Trophoblast cell (in vitro differentiated cells and primary cell): ENCODE measurements at regions not wholly inside any gene's neighbourhood (a gene's known extent, or its start where the extent isn't known, plus 50 kb on each side); places are given as distances from the start of the nearest gene placed in this dataset.

ENCODE experiments used
- DNase-seq, 2 donors: peaks; one replicate each; pipeline ENCODE4 v3.0.0-alpha.2; 2016
- H2AFZ ChIP-seq: 2 replicates; pipeline ENCODE4 v1.6.1; 2013; ENCODE audit warnings: low read length, moderate library complexity, mild to moderate bottlenecking; ENCODE audit not compliant: insufficient read depth, poor library complexity
- H2AK5ac ChIP-seq: 2 replicates; pipeline ENCODE4 v1.6.1; 2013; ENCODE audit warnings: mild to moderate bottlenecking, low read length
- H2BK120ac ChIP-seq: 2 replicates; pipeline ENCODE4 v1.6.1; 2013; ENCODE audit warnings: low read length, mild to moderate bottlenecking, moderate library complexity; ENCODE audit not compliant: insufficient read depth, poor library complexity
- H2BK12ac ChIP-seq: 2 replicates; pipeline ENCODE4 v1.6.1; 2013; ENCODE audit warnings: mild to moderate bottlenecking, low read length, moderate library complexity
- H2BK5ac ChIP-seq: 2 replicates; pipeline ENCODE4 v1.6.1; 2013; ENCODE audit warnings: low read length, low read depth, moderate library complexity, mild to moderate bottlenecking; ENCODE audit not compliant: poor library complexity
- H3K14ac ChIP-seq: 2 replicates; pipeline ENCODE4 v1.6.1; 2013; ENCODE audit warnings: mild to moderate bottlenecking, low read length
- H3K18ac ChIP-seq: 2 replicates; pipeline ENCODE4 v1.6.1; 2013; ENCODE audit warnings: mild to moderate bottlenecking, low read length
- H3K23ac ChIP-seq: 2 replicates; pipeline ENCODE4 v1.6.1; 2013; ENCODE audit warnings: low read length
- H3K27ac ChIP-seq: 2 replicates; pipeline ENCODE4 v1.5.1; 2013; ENCODE audit warnings: low read depth, mild to moderate bottlenecking, inconsistent platforms, low read length, moderate library complexity
- H3K27me3 ChIP-seq: 2 replicates; pipeline ENCODE4 v1.6.1; 2013; ENCODE audit warnings: inconsistent platforms, mild to moderate bottlenecking, low read length, moderate library complexity; ENCODE audit not compliant: insufficient read depth
- H3K36me3 ChIP-seq, 2 experiments: 1 replicate in 1 of 2; 2 replicates in 1 of 2; pipeline ENCODE4 v1.6.1; 2013; ENCODE audit warnings: low read length in 2 of 2, mild to moderate bottlenecking in 2 of 2, moderate library complexity in 1 of 2; ENCODE audit not compliant: insufficient read depth in 2 of 2, control insufficient read depth in 1 of 2
- H3K4ac ChIP-seq: 2 replicates; pipeline ENCODE4 v1.6.1; 2013; ENCODE audit warnings: low read depth, mild to moderate bottlenecking, low read length, moderate library complexity
- H3K4me1 ChIP-seq, 2 experiments: 1 replicate in 1 of 2; 2 replicates in 1 of 2; pipeline ENCODE4 v1.6.1; 2013; ENCODE audit warnings: low read length in 2 of 2, mild to moderate bottlenecking in 2 of 2, moderate library complexity in 1 of 2; ENCODE audit not compliant: insufficient read depth in 2 of 2, control insufficient read depth in 1 of 2
- H3K4me2 ChIP-seq: 2 replicates; pipeline ENCODE4 v1.6.1; 2013; ENCODE audit warnings: inconsistent platforms, mild to moderate bottlenecking, low read length, moderate library complexity
- H3K4me3 ChIP-seq: 2 replicates; pipeline ENCODE4 v1.5.1; 2013; ENCODE audit warnings: mild to moderate bottlenecking, low read depth, low read length, inconsistent platforms
- H3K79me1 ChIP-seq: one replicate; pipeline ENCODE4 v1.6.1; 2013; ENCODE audit warnings: low read length
- H3K79me2 ChIP-seq: 2 replicates; pipeline ENCODE4 v1.6.1; 2013; ENCODE audit warnings: low read length, mild to moderate bottlenecking; ENCODE audit not compliant: control insufficient read depth, insufficient read depth, poor library complexity
- H3K9ac ChIP-seq: 2 replicates; pipeline ENCODE4 v1.6.1; 2013; ENCODE audit warnings: mild to moderate bottlenecking, low read length
- H3K9me3 ChIP-seq: 2 replicates; pipeline ENCODE4 v1.6.1; 2013; ENCODE audit warnings: low read depth, mild to moderate bottlenecking, control low read depth, inconsistent platforms, low read length; ENCODE audit not compliant: insufficient read depth
- H4K12ac ChIP-seq: 2 replicates; pipeline ENCODE4 v1.6.1; 2013; ENCODE audit warnings: low read depth, mild to moderate bottlenecking, low read length, moderate library complexity
- H4K8ac ChIP-seq: 2 replicates; pipeline ENCODE4 v1.6.1; 2013; ENCODE audit warnings: low read depth, mild to moderate bottlenecking, low read length, moderate library complexity
- H4K91ac ChIP-seq: one replicate; pipeline ENCODE4 v1.6.1; 2013; ENCODE audit warnings: low read depth, mild to moderate bottlenecking, low read length, moderate library complexity
- WGBS: extraction: QIAGEN DNeasy Blood & Tissue Kit; methylation state at CpG from one replicate; pipeline ENCODE4 v1.1.7; 2013; ENCODE audit warnings: missing lambda C conversion rate; ENCODE audit not compliant: insufficient read length, insufficient coverage; ENCODE audit errors: extremely low coverage; 5-methylcytosine and 5-hydroxymethylcytosine counted together

DNA sequence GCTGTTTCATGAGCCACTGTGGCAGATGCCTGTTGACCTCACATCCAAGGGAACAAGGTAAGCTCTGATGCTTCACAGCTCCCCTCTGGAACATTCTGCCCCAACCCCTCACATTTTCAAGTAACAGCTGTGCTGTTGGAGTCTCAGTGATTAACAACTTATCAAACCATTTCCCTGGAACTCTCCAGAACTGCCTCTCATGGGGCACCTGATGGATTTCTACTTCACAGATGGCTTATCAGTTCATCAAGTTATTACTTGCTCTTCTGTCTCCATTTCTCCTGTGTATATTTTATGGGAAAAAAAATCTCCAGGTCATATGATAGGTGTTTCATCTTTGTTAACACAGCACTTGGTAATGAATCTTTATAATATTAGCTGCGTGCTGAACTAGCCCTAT is 322.4 kb downstream of the MAN2A1 start:
- H3K36me3 ChIP-seq: no peaks in the 10 kb centered on the region
- H3K4me3 ChIP-seq: no peak overlapping the region
- no peaks in the 10 kb centered on the region for H3K27me3 ChIP-seq
- no peaks in the 10 kb centered on the region for H3K79me1 ChIP-seq
- H3K4me2 ChIP-seq: no peak overlapping the region
- H3K4me1 ChIP-seq: no peaks in the 10 kb centered on the region
- DNase-seq: no peak
- no peak overlapping the region for H2BK12ac ChIP-seq
- no peak overlapping the region for H3K27ac ChIP-seq
- H3K79me2 ChIP-seq: no peaks in the 10 kb centered on the region
- H3K4ac ChIP-seq: no peak overlapping the region
- WGBS: no CpG with 5 or more reads among the region's 1 CpG
- H2BK120ac ChIP-seq: no peak overlapping the region
- no peak overlapping the region for H2AK5ac ChIP-seq
- H4K91ac ChIP-seq: no peak overlapping the region
- H4K12ac ChIP-seq: no peak overlapping the region
- H4K8ac ChIP-seq: no peak overlapping the region
- H3K23ac ChIP-seq: no peak overlapping the region
- no peak overlapping the region for H2AFZ ChIP-seq
- H2BK5ac ChIP-seq: no peak overlapping the region
- no peak overlapping the region for H3K9ac ChIP-seq
- H3K18ac ChIP-seq: no peak overlapping the region
- no peaks in the 10 kb centered on the region for H3K9me3 ChIP-seq
- no peak overlapping the region for H3K14ac ChIP-seq

DNA sequence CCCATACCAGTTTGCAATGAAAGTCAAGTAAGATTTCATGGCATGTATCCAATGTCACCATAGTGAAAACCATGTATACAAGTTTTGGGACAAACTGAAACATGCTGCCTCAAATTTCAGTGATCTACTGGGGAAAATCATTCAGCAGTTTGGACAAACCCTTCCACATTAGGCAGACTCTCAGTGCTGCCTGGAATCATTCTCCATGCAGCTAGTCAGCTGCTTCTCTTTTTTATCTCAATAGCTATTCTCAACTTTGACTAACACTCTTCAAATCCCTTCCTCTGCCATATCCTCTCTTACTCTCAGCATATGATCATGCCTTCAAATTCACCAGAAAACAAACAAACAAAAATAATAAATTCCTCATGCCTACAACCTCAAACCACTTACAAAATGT is 323.3 kb downstream of the MAN2A1 start:
- H2AK5ac ChIP-seq: no peak overlapping the region
- H3K4me1 ChIP-seq: no peaks in the 10 kb centered on the region
- H3K14ac ChIP-seq: no peak overlapping the region
- H3K79me2 ChIP-seq: no peaks in the 10 kb centered on the region
- no peak overlapping the region for H4K91ac ChIP-seq
- H2BK5ac ChIP-seq: no peak overlapping the region
- H4K8ac ChIP-seq: no peak overlapping the region
- no peak overlapping the region for H3K18ac ChIP-seq
- H3K4ac ChIP-seq: no peak overlapping the region
- H2AFZ ChIP-seq: no peak overlapping the region
- H3K36me3 ChIP-seq: no peaks in the 10 kb centered on the region
- H2BK12ac ChIP-seq: no peak overlapping the region
- no peaks in the 10 kb centered on the region for H3K9me3 ChIP-seq
- no peak overlapping the region for H4K12ac ChIP-seq
- no peaks in the 10 kb centered on the region for H3K79me1 ChIP-seq
- no peak overlapping the region for H2BK120ac ChIP-seq
- no peak overlapping the region for H3K23ac ChIP-seq
- H3K27ac ChIP-seq: no peak overlapping the region
- H3K4me3 ChIP-seq: no peak overlapping the region
- no peak overlapping the region for H3K9ac ChIP-seq
- no peak for DNase-seq
- no peak overlapping the region for H3K4me2 ChIP-seq
- H3K27me3 ChIP-seq: no peaks in the 10 kb centered on the region

DNA sequence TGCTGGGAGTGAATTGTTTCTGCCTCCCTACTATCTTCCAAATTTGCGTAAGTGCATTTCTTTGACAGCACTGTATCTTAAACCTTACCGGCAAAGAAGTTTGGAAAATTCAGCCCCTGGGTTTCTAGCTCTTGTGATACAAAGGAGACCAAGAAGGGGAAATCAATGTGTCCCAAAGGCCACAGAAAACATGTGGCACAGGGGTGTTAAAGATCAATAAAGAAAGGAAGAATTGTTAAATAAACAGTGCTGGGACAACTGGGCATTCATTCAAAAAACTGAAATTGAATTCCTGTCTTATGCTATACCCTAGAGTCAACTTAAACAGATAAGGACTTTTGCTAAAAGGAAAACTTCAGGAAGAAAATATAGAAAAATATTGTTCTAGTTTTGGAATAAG is 328.1 kb downstream of the MAN2A1 start:
- Histone ChIP-seq H3K4me2 (no peak overlapping the region), H3K9me3 (peaks cover 2% of the 10 kb centered on the region), H3K79me2 (no peaks in the 10 kb centered on the region), H4K91ac (no peak overlapping the region), H3K18ac (no peak overlapping the region), H3K4me3 (no peak overlapping the region), H3K36me3 (no peaks in the 10 kb centered on the region), H2BK5ac (no peak overlapping the region), H3K4ac (no peak overlapping the region), H2AK5ac (no peak overlapping the region), H2BK120ac (no peak overlapping the region), H3K79me1 (no peaks in the 10 kb centered on the region), H4K12ac (no peak overlapping the region), H3K27me3 (no peaks in the 10 kb centered on the region), H3K14ac (no peak overlapping the region), H3K9ac (no peak overlapping the region), H3K23ac (no peak overlapping the region), H4K8ac (no peak overlapping the region), H3K4me1 (no peaks in the 10 kb centered on the region), H2AFZ (no peak overlapping the region), H2BK12ac (no peak overlapping the region), H3K27ac (no peak overlapping the region)
- no peak for DNase-seq
- WGBS: no CpG with 5 or more reads among the region's 2 CpGs

DNA sequence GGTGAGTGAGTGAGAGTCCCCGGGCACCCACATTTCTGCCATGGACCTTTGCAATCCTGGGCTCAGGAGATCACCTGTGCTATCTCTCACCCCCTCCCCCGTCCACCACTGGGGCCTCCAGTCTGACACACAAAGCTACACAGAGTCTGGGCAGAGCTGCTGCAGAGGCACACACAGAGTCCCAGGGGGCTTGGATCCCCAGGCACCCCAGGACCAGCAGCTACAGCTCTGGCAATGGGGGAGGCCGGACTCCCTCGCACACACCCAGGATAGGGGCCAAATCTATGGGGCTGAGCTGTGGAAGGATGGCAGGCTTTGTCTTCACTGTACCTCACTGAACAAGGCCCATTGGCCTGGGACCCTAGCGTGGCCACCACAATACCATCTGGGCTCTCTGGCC is 328.8 kb downstream of the MAN2A1 start:
- no CpG with 5 or more reads among the region's 5 CpGs for WGBS
- no peak overlapping the region for H2AFZ ChIP-seq

More for the DNA sequence above, 328.8 kb downstream of the MAN2A1 start:
- Histone ChIP-seq H4K91ac (no peak overlapping the region), H2BK12ac (no peak overlapping the region), H3K23ac (no peak overlapping the region), H3K4me2 (no peak overlapping the region), H2AK5ac (no peak overlapping the region), H3K14ac (no peak overlapping the region), H4K8ac (no peak overlapping the region), H3K9me3 (peaks cover 2% of the 10 kb centered on the region), H4K12ac (no peak overlapping the region), H2BK5ac (no peak overlapping the region), H3K27me3 (no peaks in the 10 kb centered on the region), H3K4me1 (no peaks in the 10 kb centered on the region), H3K9ac (no peak overlapping the region), H3K36me3 (no peaks in the 10 kb centered on the region), H3K4ac (no peak overlapping the region), H3K79me1 (no peaks in the 10 kb centered on the region), H3K4me3 (no peak overlapping the region), H2BK120ac (no peak overlapping the region), H3K79me2 (no peaks in the 10 kb centered on the region), H3K27ac (no peak overlapping the region), H3K18ac (no peak overlapping the region)
- DNase-seq: no peak
